CD4-positive, alpha-beta T cell (primary cell): ENCODE measurements at regions not wholly inside any gene's neighbourhood (a gene's known extent, or its start where the extent isn't known, plus 50 kb on each side); places are given as distances from the start of the nearest gene placed in this dataset.

Experiments
- ATAC-seq: fragments of 200-7000 bp; cut with Tn5 transposase; one replicate; pipeline ENCODE4 v1.10.0; 2022; ENCODE audit warnings: mild to moderate bottlenecking; ENCODE audit not compliant: poor library complexity
- CTCF ChIA-PET: fragments of 350-600 bp; sonication (Branson Sonifier 250); formaldehyde crosslinking; loops from one replicate; lab custom pipeline; 2021; ENCODE audit warnings: antibody characterized with exemption, inconsistent platforms; lab: Charles Lee
- POLR2A ChIA-PET: fragments of 350-600 bp; sonication (Branson Sonifier 250); formaldehyde crosslinking; loops from one replicate; lab custom pipeline; 2021; ENCODE audit warnings: antibody characterized with exemption, inconsistent platforms; lab: Charles Lee
- DNase-seq, 14 experiments: peaks; one replicate each; pipeline ENCODE4 v3.0.0-alpha.2; 2013 to 2020; ENCODE audit warnings: mixed read lengths in 2 of 14
- H3K27ac ChIP-seq, 2 donors: one replicate each; pipeline versions ENCODE4 v1.5.1 to v1.7.0; 2013; ENCODE audit warnings: low read length in 2 of 2, low read depth in 1 of 2, mild to moderate bottlenecking in 1 of 2
- H3K27me3 ChIP-seq, 2 experiments: 1 replicate in 1 of 2; 2 replicates in 1 of 2; pipeline versions ENCODE4 v1.6.1 to v1.7.0; 2013; ENCODE audit warnings: low read length in 2 of 2, control low read depth in 1 of 2, mild to moderate bottlenecking in 1 of 2, moderate library complexity in 1 of 2; ENCODE audit not compliant: insufficient read depth in 2 of 2, control insufficient read depth in 1 of 2
- H3K36me3 ChIP-seq: one replicate; pipeline ENCODE4 v1.6.1; 2013; ENCODE audit warnings: low read length, control low read depth; ENCODE audit not compliant: insufficient read depth
- H3K4me1 ChIP-seq: one replicate; pipeline ENCODE4 v1.6.1; 2013; ENCODE audit warnings: low read length, control low read depth; ENCODE audit not compliant: insufficient read depth
- H3K4me3 ChIP-seq: one replicate; pipeline ENCODE4 v1.5.1; 2013; ENCODE audit warnings: mild to moderate bottlenecking, low read length, moderate library complexity
- H3K9me3 ChIP-seq, 2 experiments: 1 replicate in 1 of 2; 2 replicates in 1 of 2; pipeline versions ENCODE4 v1.6.1 to v1.7.0; 2013; ENCODE audit warnings: low read length in 2 of 2, mild to moderate bottlenecking in 2 of 2, control low read depth in 1 of 2, moderate library complexity in 1 of 2; ENCODE audit not compliant: control insufficient read depth in 1 of 2, insufficient read depth in 1 of 2
- H3K27ac Mint-ChIP-seq: one replicate; pipeline ENCODE4 v1.8.0; 2020; ENCODE audit warnings: mixed read lengths
- H3K27me3 Mint-ChIP-seq: one replicate; pipeline ENCODE4 v1.8.0; 2021; ENCODE audit warnings: mixed read lengths
- H3K36me3 Mint-ChIP-seq: one replicate; pipeline ENCODE4 v1.8.0; 2021; ENCODE audit warnings: low read depth, mixed read lengths
- H3K4me1 Mint-ChIP-seq: one replicate; pipeline ENCODE4 v1.8.0; 2021; ENCODE audit warnings: low read depth, mixed read lengths
- H3K4me3 Mint-ChIP-seq: one replicate; pipeline ENCODE4 v1.8.0; 2020; ENCODE audit warnings: mild to moderate bottlenecking, mixed read lengths
- H3K9me3 Mint-ChIP-seq: one replicate; pipeline ENCODE4 v1.8.0; 2020; ENCODE audit warnings: mixed read lengths
- CTCF ChIP-seq: fragments of 200-600 bp; IDR thresholded peaks from one replicate; pipeline ENCODE4 v1.8.0; 2022; ENCODE audit warnings: antibody characterized with exemption, mild to moderate bottlenecking
- intact Hi-C, 2 experiments: fragments of 100-400 bp; cut with DNase I in 1 of 2; cut with micrococcal nuclease in 1 of 2; formaldehyde crosslinking; loops; one replicate each; pipeline versions ENCODE4 v1.15.1 to v1.9.0; 2023 to 2025; cut with DNase I, micrococcal nuclease

- Mint-ChIP-seq H3K9me3 (peaks cover 6% of the 10 kb centered on the region), H3K27me3 (peaks cover 53% of the 10 kb centered on the region), H3K4me3 (no peak overlapping the region), H3K4me1 (no peaks in the 10 kb centered on the region), H3K36me3 (no peaks in the 10 kb centered on the region), H3K27ac (no peak overlapping the region)
- DNase-seq (no peak), ATAC-seq (no peak)
- ChIA-PET CTCF (no interaction called here), POLR2A (no interaction called here)
- H3K4me1 ChIP-seq = no peaks in the 10 kb centered on the region
- TF ChIP-seq CTCF = no peak
- H3K9me3 ChIP-seq = peaks cover 7 to 24% of the 10 kb centered on the region in 2 experiments
- no peak overlapping the region for H3K27ac ChIP-seq
- H3K4me3 ChIP-seq = no peak overlapping the region
- intact Hi-C loops = no loop called here
- peaks cover 6 to 7% of the 10 kb centered on the region in 2 experiments for H3K27me3 ChIP-seq
- no peaks in the 10 kb centered on the region for H3K36me3 ChIP-seq
Measured at GRCh38 chr1:4276238-4276637, 376.2 kb upstream of the C1orf174 start.

- H3K4me3 ChIP-seq = no peak overlapping the region
- no peaks in the 10 kb centered on the region for H3K36me3 ChIP-seq
- no peaks in the 10 kb centered on the region for H3K36me3 Mint-ChIP-seq
- H3K9me3 ChIP-seq = peaks cover 7 to 24% of the 10 kb centered on the region in 2 experiments
- no peaks in the 10 kb centered on the region for H3K4me1 Mint-ChIP-seq
- H3K27me3 ChIP-seq = peaks cover 0 to 7% of the 10 kb centered on the region in 2 experiments
- H3K9me3 Mint-ChIP-seq = peaks cover 6% of the 10 kb centered on the region
- ChIA-PET POLR2A (no interaction called here), CTCF (no interaction called here)
- no peak overlapping the region for H3K27ac ChIP-seq
- H3K4me3 Mint-ChIP-seq = no peak overlapping the region
- H3K27ac Mint-ChIP-seq = no peak overlapping the region
- peaks cover 52% of the 10 kb centered on the region for H3K27me3 Mint-ChIP-seq
- TF ChIP-seq CTCF = no peak
- ATAC-seq = no peak
- DNase-seq = no peak
- H3K4me1 ChIP-seq = no peaks in the 10 kb centered on the region
- intact Hi-C loops = no loop called here
Measured at GRCh38 chr1:4277598-4277997, 376.8 kb upstream of the AJAP1 start.

GRCh38 chr1:4284976-4285375 is 369.4 kb upstream of the AJAP1 start:
- no peak overlapping the region for H3K27ac ChIP-seq
- Mint-ChIP-seq H3K27ac (no peak overlapping the region), H3K4me3 (no peak overlapping the region), H3K4me1 (no peaks in the 10 kb centered on the region), H3K27me3 (peaks cover 22% of the 10 kb centered on the region), H3K9me3 (peaks cover 10% of the 10 kb centered on the region), H3K36me3 (no peaks in the 10 kb centered on the region)
- H3K36me3 ChIP-seq = no peaks in the 10 kb centered on the region
- ATAC-seq (no peak), DNase-seq (no peak)
- no peak for TF ChIP-seq CTCF
- intact Hi-C loops = no loop called here
- H3K27me3 ChIP-seq = no peaks in the 10 kb centered on the region
- peaks cover 0 to 8% of the 10 kb centered on the region in 2 experiments for H3K9me3 ChIP-seq
- CTCF ChIA-PET = no interaction called here
- no peak overlapping the region for H3K4me3 ChIP-seq
- POLR2A ChIA-PET = no interaction called here
- no peaks in the 10 kb centered on the region for H3K4me1 ChIP-seq
